AG09319 (cell line): ENCODE measurements at regions not wholly inside any gene's neighbourhood (a gene's known extent, or its start where the extent isn't known, plus 50 kb on each side); places are given as distances from the start of the nearest gene placed in this dataset.

Experiments
- DNase-seq: peaks from one replicate; pipeline ENCODE4 v3.0.0-alpha.2; 2010; ENCODE audit warnings: low read depth; ENCODE audit errors: extremely low read depth
- CTCF ChIP-seq: IDR thresholded peaks from 2 replicates; pipeline ENCODE4 v1.5.1; 2011; ENCODE audit warnings: low read depth, mild to moderate bottlenecking, inconsistent platforms, low read length, moderate library complexity

GRCh38 chr5:106825374-106825773 lies 845.4 kb downstream of the EFNA5 start:
- no peak for TF ChIP-seq CTCF
- DNase-seq, result no peak

GRCh38 chr5:106822851-106823250 lies 847.9 kb downstream of the EFNA5 start:
- TF ChIP-seq CTCF, result no peak
- no peak for DNase-seq

GRCh38 chr5:106818552-106818951 lies 852.2 kb downstream of the EFNA5 start:
- no peak for DNase-seq
- no peak for TF ChIP-seq CTCF

GRCh38 chr5:106814961-106815360 lies 855.8 kb downstream of the EFNA5 start:
- no peak for TF ChIP-seq CTCF
- no peak for DNase-seq

- no peak for TF ChIP-seq CTCF
- no peak for DNase-seq
Observed at GRCh38 chr5:106801554-106801953, 869.2 kb downstream of the EFNA5 start.

GRCh38 chr5:106797996-106798395 lies 872.7 kb downstream of the EFNA5 start:
- no peak for TF ChIP-seq CTCF
- no peak for DNase-seq

- no peak for TF ChIP-seq CTCF
- no peak for DNase-seq
Observed at GRCh38 chr5:106796081-106796480, 874.7 kb downstream of the EFNA5 start.

GRCh38 chr5:106784846-106785245 lies 885.9 kb downstream of the EFNA5 start:
- no peak for DNase-seq
- no peak for TF ChIP-seq CTCF
